ENCODE measurements at regions not wholly inside any gene's neighbourhood (a gene's known extent, or its start where the extent isn't known, plus 50 kb on each side); places are given as distances from the start of the nearest gene placed in this dataset.

DNA sequence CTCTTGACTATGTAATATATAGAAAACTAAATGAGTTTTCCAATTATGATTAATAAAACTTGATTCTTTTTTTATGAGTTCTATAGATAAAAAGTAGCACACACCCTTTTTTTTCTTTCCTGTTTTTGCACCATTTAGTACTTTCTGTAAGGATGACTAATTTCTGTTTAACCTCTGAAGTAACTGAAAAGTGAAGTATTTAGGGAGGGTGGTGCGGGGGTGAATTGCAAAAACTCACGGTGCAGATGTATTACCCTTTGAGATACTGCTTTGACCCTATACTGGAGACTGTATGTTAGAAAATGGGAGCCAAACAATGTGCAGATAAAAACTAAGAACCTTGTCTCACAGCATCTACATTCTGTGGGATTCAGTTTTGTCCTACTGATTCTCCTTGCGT, 471.6 kb downstream of the DTHD1 start:
- no peaks in the 10 kb centered on the region for H4K20me1 ChIP-seq (replicated peaks; ENCODE audit: control insufficient read depth, extremely low read depth, insufficient read depth, low read length)
- H3K9me3 ChIP-seq (replicated peaks; ENCODE audit: control insufficient read depth, insufficient read depth, low read length), result no peaks in the 10 kb centered on the region
- no peak overlapping the region for H3K27ac ChIP-seq (ENCODE audit: insufficient read depth, low read depth, low read length)
- H3K36me3 ChIP-seq (ENCODE audit: control insufficient read depth in 2 of 2, extremely low read depth in 1 of 2, insufficient read depth in 2 of 2, low read length in 2 of 2), result no peaks in the 10 kb centered on the region
- no peak for DNase-seq (ENCODE audit: low read depth, low spot score)
- ChIA-PET CTCF (no interaction called here), POLR2A (no interaction called here)
- intact Hi-C loops (cut with micrococcal nuclease), result no loop called here
- H3K4me1 ChIP-seq (ENCODE audit: control insufficient read depth, extremely low read depth, insufficient read depth, low read length), result no peaks in the 10 kb centered on the region
- H3K9ac ChIP-seq (replicated peaks; ENCODE audit: extremely low read depth, insufficient read depth, low read length), result no peak overlapping the region
- dilution Hi-C loops (cut with MboI; ENCODE audit: extremely low pct_ligation_motif_present, low sequenced_read_pairs), result no loop called here
- TF ChIP-seq, protein P1, sequence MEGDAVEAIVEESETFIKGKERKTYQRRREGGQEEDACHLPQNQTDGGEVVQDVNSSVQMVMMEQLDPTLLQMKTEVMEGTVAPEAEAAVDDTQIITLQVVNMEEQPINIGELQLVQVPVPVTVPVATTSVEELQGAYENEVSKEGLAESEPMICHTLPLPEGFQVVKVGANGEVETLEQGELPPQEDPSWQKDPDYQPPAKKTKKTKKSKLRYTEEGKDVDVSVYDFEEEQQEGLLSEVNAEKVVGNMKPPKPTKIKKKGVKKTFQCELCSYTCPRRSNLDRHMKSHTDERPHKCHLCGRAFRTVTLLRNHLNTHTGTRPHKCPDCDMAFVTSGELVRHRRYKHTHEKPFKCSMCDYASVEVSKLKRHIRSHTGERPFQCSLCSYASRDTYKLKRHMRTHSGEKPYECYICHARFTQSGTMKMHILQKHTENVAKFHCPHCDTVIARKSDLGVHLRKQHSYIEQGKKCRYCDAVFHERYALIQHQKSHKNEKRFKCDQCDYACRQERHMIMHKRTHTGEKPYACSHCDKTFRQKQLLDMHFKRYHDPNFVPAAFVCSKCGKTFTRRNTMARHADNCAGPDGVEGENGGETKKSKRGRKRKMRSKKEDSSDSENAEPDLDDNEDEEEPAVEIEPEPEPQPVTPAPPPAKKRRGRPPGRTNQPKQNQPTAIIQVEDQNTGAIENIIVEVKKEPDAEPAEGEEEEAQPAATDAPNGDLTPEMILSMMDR (IDR thresholded peaks at IDR 0.05; ENCODE audit: extremely low read depth in 1 of 2, insufficient read depth in 1 of 2, low read depth in 1 of 2, low read length in 2 of 2), result no peak
- no peak for TF ChIP-seq EZH2 (IDR thresholded peaks at IDR 0.05; ENCODE audit: borderline replicate concordance, low read depth, low read length, severe bottlenecking)
- no peak for TF ChIP-seq POLR2A (IDR thresholded peaks at IDR 0.05; ENCODE audit: low read depth, low read length)
- no peak for TF ChIP-seq FOS (IDR thresholded peaks at IDR 0.05; ENCODE audit: borderline replicate concordance, insufficient read depth, low read length)
- TF ChIP-seq JUN (IDR thresholded peaks at IDR 0.05; ENCODE audit: borderline replicate concordance, insufficient read depth, insufficient read length, low read depth), result no peak
- TF ChIP-seq POLR2AphosphoS5 (IDR thresholded peaks at IDR 0.05; ENCODE audit: insufficient read depth, low read depth, low read length), result no peak
- no peak for TF ChIP-seq GATA2 (IDR thresholded peaks at IDR 0.05; ENCODE audit: insufficient read depth, insufficient read length, low read depth, low read length)
- TF ChIP-seq MYC (IDR thresholded peaks at IDR 0.05; ENCODE audit: low read depth, low read length), result no peak
- TF ChIP-seq, protein P2, sequence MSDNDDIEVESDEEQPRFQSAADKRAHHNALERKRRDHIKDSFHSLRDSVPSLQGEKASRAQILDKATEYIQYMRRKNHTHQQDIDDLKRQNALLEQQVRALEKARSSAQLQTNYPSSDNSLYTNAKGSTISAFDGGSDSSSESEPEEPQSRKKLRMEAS (IDR thresholded peaks at IDR 0.05; ENCODE audit: insufficient read depth, insufficient read length), result no peak
- BruUV-seq (replicated peaks), result no TSS peak
- no peak for FAIRE-seq
- H3K27me3 ChIP-seq (ENCODE audit: control insufficient read depth in 2 of 2, insufficient read depth in 2 of 2, low read length in 2 of 2), result no peaks in the 10 kb centered on the region
- no peak overlapping the region for H3K4me3 ChIP-seq (replicated peaks in 1 of 3; ENCODE audit: insufficient read depth in 1 of 3, low read depth in 1 of 3, low read length in 3 of 3)
- H3K9me1 ChIP-seq (replicated peaks; ENCODE audit: control insufficient read depth, extremely low read depth, insufficient read depth, low read length), result no peaks in the 10 kb centered on the region
- H3K4me2 ChIP-seq (ENCODE audit: insufficient read depth, low read length), result no peak overlapping the region
- no peak overlapping the region for H2AFZ ChIP-seq (ENCODE audit: low read depth, low read length)
- no peaks in the 10 kb centered on the region for H3K79me2 ChIP-seq (ENCODE audit: control insufficient read depth, insufficient read depth, low read length)
